GM18520 (cell line): ENCODE measurements at regions not wholly inside any gene's neighbourhood (a gene's known extent, or its start where the extent isn't known, plus 50 kb on each side); places are given as distances from the start of the nearest gene placed in this dataset.

Source experiments
- ATAC-seq: cut with Tn5 transposase; IDR thresholded peaks from one replicate; pipeline ENCODE4 v1.9.1; 2021; ENCODE audit not compliant: unreplicated experiment

DNA sequence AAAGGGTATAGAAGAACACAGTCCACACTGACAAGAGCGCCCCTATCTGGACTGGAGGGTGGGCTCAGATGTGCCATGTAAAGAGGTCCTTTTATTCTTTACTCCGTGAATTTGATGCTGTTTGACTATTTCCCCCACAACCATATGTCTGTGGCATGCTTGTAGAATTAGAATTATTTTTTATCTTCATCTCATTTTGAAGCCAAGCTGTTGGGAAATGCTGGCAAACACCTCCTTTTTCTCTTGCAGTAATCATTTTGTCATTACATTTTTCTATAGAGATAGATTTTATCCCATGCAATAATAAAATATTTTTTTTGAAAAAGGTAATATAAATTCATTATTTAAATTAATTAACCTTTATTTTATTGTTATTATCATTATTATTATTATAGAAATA, 926.6 kb upstream of the AUTS2 start:
- ATAC-seq: no peak

- no peak for ATAC-seq
Measured at GRCh38 chr7:68674826-68675225, 923.4 kb upstream of the AUTS2 start.

DNA sequence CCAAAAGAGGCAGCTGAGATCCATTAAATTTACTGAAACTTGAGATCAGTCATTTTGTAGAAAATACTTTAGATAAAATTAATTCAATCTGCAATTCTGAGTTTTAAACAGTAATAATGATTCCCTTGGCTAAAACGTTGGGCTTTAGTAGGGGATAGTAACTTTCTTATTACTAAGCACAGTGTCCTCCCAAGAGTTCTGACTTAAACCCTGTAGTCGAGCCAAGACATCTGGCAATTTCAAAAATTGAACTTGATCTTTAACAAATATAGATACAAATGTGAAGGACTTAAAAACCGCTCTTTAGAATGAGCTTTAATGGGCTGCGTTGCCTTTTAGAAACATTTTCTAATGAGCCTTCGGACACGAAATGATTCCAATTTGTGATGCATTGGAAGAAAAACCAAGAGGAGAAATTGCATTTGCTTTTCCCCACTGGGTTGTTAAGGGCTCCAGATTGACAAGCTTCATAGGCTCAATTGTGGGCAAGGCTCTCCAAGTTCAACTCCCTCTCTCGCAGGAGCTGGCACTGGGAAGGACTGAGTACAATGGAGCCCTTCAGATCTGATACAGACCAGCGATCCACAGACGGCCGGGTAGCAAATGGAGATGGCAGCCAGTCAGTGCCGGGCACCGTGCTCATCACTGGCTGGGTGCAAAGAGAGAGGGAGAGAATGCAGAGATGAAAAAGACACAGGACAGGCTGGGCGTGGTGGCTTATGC, 921.3 kb upstream of the AUTS2 start:
- no peak for ATAC-seq

DNA sequence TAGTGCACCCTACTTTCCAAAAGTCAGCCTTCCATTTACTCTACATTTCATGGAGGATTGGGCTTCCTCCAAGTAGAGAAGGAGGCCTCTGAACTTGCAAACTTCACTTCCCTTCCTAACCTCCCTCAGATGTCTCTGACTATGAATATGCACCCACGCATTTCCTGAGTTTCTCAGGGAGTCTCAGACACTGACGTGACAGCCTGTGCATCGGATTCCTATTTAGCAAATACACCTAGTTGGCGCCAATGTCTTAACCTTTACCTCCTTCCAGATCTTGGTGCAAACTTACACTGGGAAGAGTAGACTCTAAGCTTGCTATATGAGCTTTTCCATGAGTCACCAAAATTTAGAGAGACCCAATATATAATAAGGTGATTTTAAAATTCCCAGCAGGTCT, 920.1 kb upstream of the AUTS2 start:
- no peak for ATAC-seq

DNA sequence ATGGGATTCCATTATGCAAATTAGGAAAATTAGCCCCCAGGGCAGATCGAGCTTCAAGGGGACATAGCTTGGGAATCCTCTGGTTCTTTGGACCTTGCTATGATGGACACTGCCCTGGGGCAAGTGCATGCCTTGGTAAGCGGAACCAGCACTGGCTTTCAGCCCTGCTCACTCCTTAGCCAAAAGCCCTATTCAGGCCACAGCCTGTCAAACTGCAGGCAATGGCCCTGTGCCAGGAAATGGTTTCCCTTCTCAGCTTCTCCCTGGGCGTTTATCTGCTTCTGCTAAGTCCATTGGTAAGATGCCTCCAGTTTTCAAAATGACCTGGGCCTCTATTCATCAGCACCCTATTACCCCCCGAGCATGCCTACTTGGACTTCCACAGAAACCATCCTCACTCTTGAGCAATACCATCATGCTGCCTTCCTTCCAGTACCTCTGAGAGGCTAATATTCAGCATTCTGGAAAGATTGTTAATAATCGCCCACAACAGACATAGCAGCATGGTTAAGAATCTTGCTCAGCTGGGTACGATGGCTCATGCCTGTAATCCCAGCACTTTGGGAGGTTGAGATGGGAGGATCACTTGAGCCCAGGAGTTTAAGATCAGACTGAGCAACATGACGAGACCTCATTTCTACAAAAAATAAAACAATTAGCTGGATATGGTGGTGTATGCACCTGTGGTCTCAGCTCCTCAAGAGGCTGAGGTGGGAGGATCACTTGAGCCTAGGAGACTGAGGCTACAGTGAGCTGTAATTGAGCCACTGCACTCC, 918.6 kb upstream of the AUTS2 start:
- no peak for ATAC-seq

DNA sequence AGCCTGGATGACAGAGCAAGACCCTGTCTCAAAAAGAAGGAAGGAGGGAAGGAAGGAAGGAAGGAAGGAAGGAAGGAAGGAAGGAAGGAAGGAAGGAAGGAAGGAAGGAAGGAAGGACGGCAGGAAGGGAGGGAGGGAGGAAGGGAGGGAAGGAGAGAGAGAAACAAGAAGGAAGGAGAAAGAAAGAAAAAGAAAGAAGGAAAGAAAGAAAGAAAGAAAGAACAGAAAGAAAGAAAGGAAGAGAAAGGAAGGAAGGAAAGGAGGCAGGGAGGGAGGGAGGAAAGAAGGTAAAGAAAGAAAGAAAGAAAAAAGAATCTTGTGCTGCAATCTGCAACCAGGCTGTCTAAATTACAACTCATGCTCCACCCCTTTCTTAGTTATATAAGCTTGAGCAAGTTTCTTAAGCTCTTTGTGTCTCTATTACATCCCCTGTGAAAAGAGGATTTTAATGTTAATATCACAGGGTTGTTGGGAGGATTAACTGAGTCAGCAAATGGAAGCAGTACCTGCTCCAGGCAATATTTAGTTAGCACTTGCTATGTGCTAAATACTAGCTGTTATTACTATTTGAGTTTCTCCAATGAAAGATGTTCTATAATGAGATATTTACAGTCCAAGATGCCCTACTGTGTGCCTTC, 917.9 kb upstream of the AUTS2 start:
- ATAC-seq: no peak

DNA sequence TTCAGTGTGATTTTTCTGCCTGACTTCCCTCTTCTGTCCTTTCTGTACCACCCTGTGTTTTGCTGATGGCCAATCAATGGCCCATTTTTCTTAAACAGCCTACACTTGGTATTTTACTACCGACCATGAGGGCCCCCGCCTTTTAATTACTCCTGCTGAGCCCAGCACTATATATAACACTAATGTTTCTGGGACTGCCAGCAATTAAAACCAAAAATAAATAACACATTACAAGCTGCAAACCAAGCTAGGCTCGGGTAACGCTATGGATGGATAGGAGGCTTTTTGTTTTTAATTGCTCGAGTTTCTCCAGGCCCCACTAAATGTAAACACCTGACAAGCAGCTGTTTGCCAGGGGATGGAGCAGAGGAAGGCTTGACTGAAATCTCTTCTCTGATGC, 915.4 kb upstream of the AUTS2 start:
- no peak for ATAC-seq

- ATAC-seq: no peak
Measured at GRCh38 chr7:68684246-68684839, 913.9 kb upstream of the AUTS2 start.

DNA sequence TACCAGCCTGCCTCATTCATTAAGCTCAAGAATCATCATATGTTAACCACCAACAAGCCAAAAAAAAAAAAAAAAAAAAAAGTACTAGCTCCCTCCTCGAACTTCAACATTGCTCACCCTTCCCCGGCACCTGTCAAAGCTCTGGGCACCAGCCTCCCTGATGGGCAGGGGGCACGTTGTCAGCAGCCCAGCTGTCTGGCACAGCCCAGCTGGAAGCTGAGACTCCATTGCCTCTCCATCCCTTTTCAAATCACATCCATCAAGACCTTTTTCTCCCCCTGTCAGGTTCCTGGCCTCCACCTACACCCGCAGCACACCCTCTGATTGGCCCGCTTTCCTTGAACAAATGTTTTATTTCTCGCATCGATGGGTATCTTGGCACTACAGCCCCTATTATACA, 913.3 kb upstream of the AUTS2 start:
- ATAC-seq: no peak

DNA sequence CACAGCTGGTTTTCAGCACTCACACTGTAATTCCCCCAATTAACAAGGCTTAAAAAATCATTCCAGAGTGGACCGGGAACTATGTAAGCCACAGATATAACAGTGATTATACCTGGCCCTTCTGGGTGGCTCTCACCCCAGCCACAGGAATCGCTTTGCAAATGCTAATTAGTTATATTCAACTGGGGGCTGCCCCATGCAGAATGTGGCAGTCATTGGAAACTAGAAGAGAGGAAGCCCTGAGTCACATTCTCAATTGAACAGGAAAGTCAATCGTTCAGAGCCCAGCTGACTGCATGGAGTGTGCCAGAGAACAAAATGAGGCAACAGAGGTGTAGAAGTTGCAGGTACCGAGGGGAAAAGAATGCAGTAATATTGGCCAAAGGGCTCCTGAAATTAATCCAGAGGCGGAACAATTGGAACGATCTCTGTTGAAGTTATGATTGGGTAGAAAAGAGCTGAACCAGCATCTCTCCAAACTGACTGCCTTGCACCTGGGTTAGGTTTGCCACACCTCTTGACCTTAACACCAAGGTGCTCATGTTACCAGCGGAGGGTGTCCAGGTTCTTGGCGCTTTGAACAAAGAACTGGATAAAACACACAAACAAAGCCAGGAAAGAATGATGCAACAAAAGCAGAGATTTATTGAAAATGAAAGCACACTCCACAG, 909.7 kb upstream of the AUTS2 start:
- no peak for ATAC-seq

- ATAC-seq: no peak
Measured at GRCh38 chr7:68689087-68689433, 909.2 kb upstream of the AUTS2 start.

DNA sequence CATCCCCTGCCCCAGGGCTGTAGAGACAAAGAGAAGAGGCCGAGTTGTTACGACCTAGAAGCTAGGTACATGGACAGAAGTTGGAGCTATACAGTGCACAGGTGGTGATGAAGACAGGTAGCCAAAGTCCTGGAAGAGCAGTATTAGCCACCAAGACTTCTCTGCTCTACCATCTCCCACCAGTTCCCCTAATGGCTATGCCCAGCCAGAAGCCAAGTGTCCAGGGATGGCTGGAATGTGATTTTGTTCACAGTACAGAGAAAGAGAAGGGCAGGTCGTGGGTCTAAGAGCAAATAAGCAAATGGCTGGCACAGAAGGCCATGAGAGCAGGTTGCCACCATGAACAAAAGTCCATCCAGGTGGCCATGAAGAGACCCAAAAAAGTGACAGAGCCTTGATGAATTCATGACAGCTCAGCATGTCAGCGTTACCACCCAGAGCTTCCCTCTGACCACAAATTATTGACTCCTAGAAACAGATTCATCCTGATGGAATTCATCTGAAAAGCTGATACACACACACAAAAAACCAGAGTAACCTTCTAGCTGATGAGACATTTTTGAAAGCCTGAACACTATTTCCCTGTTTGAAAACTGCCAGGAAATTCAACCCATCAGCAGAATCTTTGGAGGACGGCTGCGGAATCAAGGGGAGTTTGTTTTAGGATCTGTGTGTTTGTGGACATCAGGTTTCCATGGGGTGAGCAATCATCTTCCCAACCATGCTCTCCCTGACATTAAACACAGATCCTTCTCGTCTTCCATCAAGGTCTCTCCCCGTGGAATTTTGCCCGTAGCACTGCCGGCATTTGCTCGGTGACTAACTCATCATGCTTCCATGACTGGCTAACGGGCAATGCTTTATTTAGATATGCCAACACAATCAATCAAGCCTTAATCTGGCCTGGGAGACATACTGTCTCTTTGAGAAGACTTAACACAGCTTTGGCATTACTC, 906.7 kb upstream of the AUTS2 start:
- no peak for ATAC-seq

GRCh38 chr7:68692511-68692910, 905.8 kb upstream of the AUTS2 start:
- no peak for ATAC-seq

DNA sequence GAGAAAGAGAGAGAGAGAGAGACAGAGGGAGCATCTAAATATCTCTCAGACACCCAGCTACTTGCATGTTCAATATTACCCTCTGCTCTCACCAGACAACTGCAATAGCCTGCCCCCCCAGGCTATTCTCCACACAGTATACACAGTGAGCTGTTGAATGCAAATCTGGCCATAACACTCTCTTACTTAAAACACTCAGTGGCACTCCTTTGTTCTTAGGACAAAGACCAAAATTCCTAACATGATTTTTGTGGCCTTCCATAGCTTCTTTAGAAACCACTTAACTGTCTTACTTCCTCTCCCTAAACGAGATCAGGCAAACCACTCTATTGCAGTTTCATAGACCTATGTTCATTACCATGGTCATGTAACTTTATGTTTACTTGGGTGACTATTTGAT, 903.6 kb upstream of the AUTS2 start:
- ATAC-seq: no peak

DNA sequence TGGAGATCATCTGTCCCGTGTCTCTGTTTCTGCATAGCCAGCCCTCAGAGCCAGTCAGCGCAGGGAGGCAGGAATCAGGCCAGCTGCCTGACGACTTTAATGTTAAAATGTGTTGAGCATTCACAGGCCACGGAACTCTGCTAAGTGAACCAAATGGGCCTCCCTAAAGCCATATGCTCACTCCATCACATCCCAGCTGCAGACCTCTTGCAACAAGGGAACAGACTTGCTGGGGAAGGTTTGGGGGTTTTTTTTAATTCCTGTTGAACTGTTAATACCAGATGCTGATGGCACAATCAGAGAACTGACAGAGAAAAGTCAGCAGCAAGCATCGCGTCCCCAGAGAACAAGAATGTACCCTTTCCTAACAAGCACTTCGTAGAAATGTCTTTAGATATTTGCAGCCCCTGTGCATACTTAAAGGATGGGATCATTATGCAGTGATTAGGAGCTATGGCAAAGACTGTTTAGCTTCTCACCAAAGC, 900.4 kb upstream of the AUTS2 start:
- ATAC-seq: no peak

DNA sequence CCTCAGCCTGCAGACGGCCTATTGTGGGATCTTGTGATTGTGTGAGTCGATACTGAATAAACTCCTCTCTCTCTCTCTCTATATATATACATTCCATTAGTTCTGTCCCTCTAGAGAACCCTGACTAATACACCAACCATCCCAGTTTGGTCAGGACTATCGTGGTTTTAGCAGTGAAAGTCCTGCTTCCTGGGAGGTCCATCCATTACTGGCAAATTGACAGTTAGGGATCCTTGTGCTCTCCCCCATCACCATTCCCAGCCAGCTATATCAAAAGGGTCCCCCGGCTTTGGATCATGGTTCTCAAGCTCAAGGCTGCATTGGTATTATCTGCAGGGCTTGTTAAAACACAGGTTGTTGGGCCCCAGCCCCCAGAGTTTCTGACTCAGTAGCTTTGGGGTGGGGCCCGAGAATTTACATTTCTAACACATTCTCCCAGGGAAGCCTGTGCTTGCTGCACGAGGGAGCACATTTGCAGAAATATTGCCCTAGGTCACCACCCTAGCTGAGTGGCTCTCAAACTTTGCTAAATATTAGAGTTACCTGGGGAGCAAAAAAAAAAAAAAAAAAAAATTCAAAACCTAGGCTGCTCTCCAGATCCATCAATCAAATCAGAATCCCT, 899.1 kb upstream of the AUTS2 start:
- no peak for ATAC-seq

DNA sequence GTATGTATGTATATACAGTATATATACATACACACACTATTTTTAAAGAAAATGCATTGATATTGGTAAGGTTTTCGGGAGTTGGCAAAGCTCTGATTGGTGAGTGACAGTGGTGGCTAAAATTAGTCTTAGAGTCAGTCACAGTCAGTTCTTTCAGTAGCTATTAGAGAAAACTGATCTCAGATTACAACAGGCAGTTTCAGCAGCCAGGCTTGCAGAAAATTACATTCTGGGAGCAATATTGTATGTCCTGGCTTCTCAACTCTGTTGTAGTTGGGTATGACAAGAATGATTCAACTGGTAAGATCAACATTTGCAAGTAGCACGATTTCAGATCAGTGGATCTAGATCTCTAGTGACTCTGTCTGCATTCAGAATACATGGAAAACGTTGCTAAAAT, 897.9 kb upstream of the AUTS2 start:
- ATAC-seq: no peak

GRCh38 chr7:68706291-68706690, 892.0 kb upstream of the AUTS2 start:
- ATAC-seq: no peak

DNA sequence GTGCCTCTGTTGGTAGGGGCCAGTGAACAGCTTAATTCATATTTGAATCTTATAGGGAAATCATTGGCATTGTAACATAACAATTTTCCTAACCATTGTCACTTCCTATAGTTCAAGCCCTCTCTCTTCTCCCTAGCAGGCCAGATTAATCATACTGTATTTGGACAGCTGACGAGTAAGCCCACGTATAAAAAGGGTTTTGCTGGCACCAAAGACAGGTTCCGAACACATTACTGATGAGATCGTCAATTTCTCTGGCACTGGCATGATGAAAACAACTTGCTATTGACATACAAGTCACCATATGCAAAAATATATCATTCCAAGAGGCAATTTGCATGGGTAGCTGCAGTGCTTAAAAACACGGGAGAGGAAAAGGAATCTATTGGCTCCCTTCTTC, 891.1 kb upstream of the AUTS2 start:
- no peak for ATAC-seq

DNA sequence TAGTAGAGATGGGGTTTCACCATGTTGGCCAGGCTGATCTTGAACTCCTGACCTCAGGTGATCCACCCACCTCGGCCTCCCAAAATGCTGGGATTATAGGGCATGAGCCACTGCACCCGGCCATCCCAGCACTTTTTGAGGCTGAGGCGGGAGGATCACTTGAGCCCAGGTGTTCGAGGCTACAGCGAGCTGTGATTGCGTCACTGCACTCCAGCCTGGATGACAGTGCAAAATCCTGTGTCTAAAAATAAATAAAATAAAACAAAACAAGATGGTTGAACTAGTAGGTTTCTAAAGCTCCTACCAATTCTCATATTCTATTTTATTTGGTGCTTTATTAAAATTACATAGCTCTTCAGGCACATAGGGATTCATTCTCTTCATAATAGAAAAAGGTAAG, 890.3 kb upstream of the AUTS2 start:
- no peak for ATAC-seq
